ENCODE measurements at regions not wholly inside any gene's neighbourhood (a gene's known extent, or its start where the extent isn't known, plus 50 kb on each side); places are given as distances from the start of the nearest gene placed in this dataset.

- H4K20me1 ChIP-seq (ENCODE audit: control insufficient read depth, insufficient read depth), result no peaks in the 10 kb centered on the region
- RAD21 ChIA-PET (ENCODE audit: unreplicated experiment), result no interaction called here
- H3K27ac ChIP-seq (ENCODE audit: control insufficient read depth, insufficient read depth), result no peak overlapping the region
- in situ Hi-C loops (cut with MboI), result no loop called here
- SMC1A ChIA-PET (ENCODE audit: uncharacterized antibody, unreplicated experiment), result no interaction called here
- TF ChIP-seq NR2C2 (IDR thresholded peaks at IDR 0.05; ENCODE audit: borderline replicate concordance, control insufficient read depth, insufficient read length, low read depth) (no peak), USF2 (IDR thresholded peaks at IDR 0.05; ENCODE audit: borderline replicate concordance, low read depth, low read length) (no peak), FOXK2 (IDR thresholded peaks at IDR 0.05) (no peak), SREBF2 (IDR thresholded peaks at IDR 0.05; ENCODE audit: low read length) (no peak), RELB (IDR thresholded peaks at IDR 0.05; ENCODE audit: low read depth) (no peak)
- TF ChIP-seq, protein P1, sequence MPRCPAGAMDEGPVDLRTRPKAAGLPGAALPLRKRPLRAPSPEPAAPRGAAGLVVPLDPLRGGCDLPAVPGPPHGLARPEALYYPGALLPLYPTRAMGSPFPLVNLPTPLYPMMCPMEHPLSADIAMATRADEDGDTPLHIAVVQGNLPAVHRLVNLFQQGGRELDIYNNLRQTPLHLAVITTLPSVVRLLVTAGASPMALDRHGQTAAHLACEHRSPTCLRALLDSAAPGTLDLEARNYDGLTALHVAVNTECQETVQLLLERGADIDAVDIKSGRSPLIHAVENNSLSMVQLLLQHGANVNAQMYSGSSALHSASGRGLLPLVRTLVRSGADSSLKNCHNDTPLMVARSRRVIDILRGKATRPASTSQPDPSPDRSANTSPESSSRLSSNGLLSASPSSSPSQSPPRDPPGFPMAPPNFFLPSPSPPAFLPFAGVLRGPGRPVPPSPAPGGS (IDR thresholded peaks at IDR 0.05; ENCODE audit: borderline replicate concordance, insufficient read depth, low read depth, low read length, poor library complexity, severe bottlenecking), result no peak
- no peak overlapping the region for H2AFZ ChIP-seq (ENCODE audit: control insufficient read depth, low read depth, low read length)
- H3K9ac ChIP-seq (ENCODE audit: control insufficient read depth, insufficient read depth, low read length), result no peak overlapping the region
- no peaks in the 10 kb centered on the region for H3K36me3 ChIP-seq (ENCODE audit: control insufficient read depth in 2 of 2, insufficient read depth in 2 of 2, low read length in 1 of 2)
- CTCF ChIA-PET, result no interaction called here
- no peaks in the 10 kb centered on the region for H3K4me1 ChIP-seq (ENCODE audit: control insufficient read depth, insufficient read depth, low read length)
- no peak overlapping the region for H3K4me2 ChIP-seq (ENCODE audit: control insufficient read depth, insufficient read depth)
- DNase-seq (ENCODE audit: low read depth, low spot score) (no peak), ATAC-seq (no peak), FAIRE-seq (no peak)
- POLR2A ChIA-PET, result no interaction called here
- 29% methylated on average over 8 of the region's 8 CpGs for WGBS (ENCODE audit: insufficient coverage, insufficient replicate concordance, low lambda C conversion rate, missing lambda C conversion rate)
- no peaks in the 10 kb centered on the region for H3K27me3 ChIP-seq (replicated peaks in 1 of 2; ENCODE audit: control insufficient read depth in 2 of 2, insufficient read depth in 2 of 2, low read length in 1 of 2)
- no TSS peak for BruUV-seq (replicated peaks)
- H3K4me3 ChIP-seq, result no peak overlapping the region
- intact Hi-C loops (cut with micrococcal nuclease; ENCODE audit: unreplicated experiment), result no loop called here
- H3K79me2 ChIP-seq (ENCODE audit: control insufficient read depth, insufficient read depth, low read length), result no peaks in the 10 kb centered on the region
- no peaks in the 10 kb centered on the region for H3K9me3 ChIP-seq (replicated peaks; ENCODE audit: control insufficient read depth, insufficient read depth, low read length)
These were observed 863.4 kb upstream of the SOX11 start for GRCh38 chr2:4828682-4829374.

Data from GM12878 (cell line).